Astrocyte (in vitro differentiated cells and primary cell): ENCODE measurements at regions not wholly inside any gene's neighbourhood (a gene's known extent, or its start where the extent isn't known, plus 50 kb on each side); places are given as distances from the start of the nearest gene placed in this dataset.
"Not testable (repeated sequence)": the region's sequence is repeated elsewhere in the genome, so short reads cannot be mapped to it uniquely, and the experiment has no call there.

Experiments used
- EZH2 ChIP-seq: IDR thresholded peaks from 2 replicates; pipeline ENCODE4 v1.6.1; 2012; ENCODE audit warnings: mild to moderate bottlenecking, low read length, inconsistent platforms; ENCODE audit not compliant: insufficient read depth
- TF ChIP-seq, protein P1 (sequence below): IDR thresholded peaks from 2 replicates; pipeline ENCODE4 v1.5.1; 2011; ENCODE audit warnings: low read depth, mild to moderate bottlenecking, inconsistent platforms, low read length, moderate library complexity; ENCODE audit not compliant: insufficient read depth

DNA sequence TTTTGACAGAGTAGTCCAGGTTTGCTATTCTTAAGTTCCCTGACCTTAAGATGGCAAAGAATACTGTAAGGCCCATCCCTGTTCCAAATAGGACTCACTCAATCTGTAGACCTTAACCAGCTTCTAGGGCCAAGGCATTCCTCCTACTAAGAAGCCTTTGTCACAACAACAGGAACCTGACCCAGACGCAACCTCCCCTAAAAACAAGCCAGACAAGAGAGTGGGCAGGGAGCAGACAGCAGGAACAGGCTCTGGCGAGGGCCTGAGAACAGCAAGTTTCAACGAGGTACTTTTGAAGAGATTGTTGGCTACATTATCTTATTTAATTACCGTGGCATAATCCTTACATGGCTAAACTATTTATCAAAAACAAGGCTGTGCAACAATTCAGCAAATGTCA, 58.1 kb upstream of the NBPF11 start:
- TF ChIP-seq, protein P1, sequence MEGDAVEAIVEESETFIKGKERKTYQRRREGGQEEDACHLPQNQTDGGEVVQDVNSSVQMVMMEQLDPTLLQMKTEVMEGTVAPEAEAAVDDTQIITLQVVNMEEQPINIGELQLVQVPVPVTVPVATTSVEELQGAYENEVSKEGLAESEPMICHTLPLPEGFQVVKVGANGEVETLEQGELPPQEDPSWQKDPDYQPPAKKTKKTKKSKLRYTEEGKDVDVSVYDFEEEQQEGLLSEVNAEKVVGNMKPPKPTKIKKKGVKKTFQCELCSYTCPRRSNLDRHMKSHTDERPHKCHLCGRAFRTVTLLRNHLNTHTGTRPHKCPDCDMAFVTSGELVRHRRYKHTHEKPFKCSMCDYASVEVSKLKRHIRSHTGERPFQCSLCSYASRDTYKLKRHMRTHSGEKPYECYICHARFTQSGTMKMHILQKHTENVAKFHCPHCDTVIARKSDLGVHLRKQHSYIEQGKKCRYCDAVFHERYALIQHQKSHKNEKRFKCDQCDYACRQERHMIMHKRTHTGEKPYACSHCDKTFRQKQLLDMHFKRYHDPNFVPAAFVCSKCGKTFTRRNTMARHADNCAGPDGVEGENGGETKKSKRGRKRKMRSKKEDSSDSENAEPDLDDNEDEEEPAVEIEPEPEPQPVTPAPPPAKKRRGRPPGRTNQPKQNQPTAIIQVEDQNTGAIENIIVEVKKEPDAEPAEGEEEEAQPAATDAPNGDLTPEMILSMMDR = not testable (repeated sequence)
- TF ChIP-seq EZH2 = not testable (repeated sequence)
